Lower leg skin (tissue), 3 donors: ENCODE measurements at regions not wholly inside any gene's neighbourhood (a gene's known extent, or its start where the extent isn't known, plus 50 kb on each side); places are given as distances from the start of the nearest gene placed in this dataset.

Source experiments
- CTCF ChIP-seq, 3 donors: fragments of 450-650 bp; IDR thresholded peaks; one replicate each; pipeline ENCODE4 v1.5.1; 2016; ENCODE audit warnings: antibody characterized with exemption in 3 of 3, mild to moderate bottlenecking in 3 of 3, moderate library complexity in 2 of 3
- POLR2A ChIP-seq, 2 donors: fragments of 450-650 bp; IDR thresholded peaks; one replicate each; pipeline ENCODE4 v1.6.1; 2016 to 2017; ENCODE audit warnings: antibody characterized with exemption in 2 of 2, mild to moderate bottlenecking in 1 of 2, moderate library complexity in 1 of 2

- TF ChIP-seq CTCF (IDR thresholded peaks at IDR 0.05) (no peak), POLR2A (IDR thresholded peaks at IDR 0.05) (no peak)
Measured at GRCh38 chr6:130517444-130517931, 151.7 kb downstream of the TMEM200A start.
